ENCODE measurements at regions not wholly inside any gene's neighbourhood (a gene's known extent, or its start where the extent isn't known, plus 50 kb on each side); places are given as distances from the start of the nearest gene placed in this dataset.
"Not testable (repeated sequence)": the region's sequence is repeated elsewhere in the genome, so short reads cannot be mapped to it uniquely, and the experiment has no call there.

DNA sequence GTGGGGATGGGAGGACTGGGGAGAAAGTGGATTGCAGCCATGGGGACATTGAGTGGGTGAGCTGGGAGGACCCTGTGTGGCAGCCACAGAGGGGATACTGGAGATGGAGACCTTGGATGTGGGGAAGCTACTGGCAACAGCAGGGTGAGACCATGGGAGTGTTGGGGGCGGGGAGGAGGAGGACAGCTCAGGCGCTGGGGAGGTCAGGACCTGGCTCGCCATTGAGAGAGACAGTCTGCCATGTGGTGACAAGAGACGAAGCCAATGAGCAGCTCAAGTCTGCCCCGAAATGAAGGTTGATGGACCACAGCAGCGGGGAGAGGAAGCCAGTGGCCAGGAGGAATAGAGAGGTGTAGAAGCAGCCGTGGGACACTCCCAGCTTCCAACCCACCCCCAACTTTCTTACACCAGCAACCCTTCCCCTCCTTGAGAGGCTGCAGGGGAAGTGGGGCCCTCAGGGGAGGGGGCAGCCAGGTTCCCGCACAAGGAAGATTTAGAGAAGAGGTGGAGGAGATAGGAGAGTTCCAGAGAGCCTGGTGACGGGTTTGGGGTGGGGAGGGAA lies 118.1 kb downstream of the ASB7 start:
- DNase-seq (ENCODE audit: low read depth, low spot score) = no peak

DNA sequence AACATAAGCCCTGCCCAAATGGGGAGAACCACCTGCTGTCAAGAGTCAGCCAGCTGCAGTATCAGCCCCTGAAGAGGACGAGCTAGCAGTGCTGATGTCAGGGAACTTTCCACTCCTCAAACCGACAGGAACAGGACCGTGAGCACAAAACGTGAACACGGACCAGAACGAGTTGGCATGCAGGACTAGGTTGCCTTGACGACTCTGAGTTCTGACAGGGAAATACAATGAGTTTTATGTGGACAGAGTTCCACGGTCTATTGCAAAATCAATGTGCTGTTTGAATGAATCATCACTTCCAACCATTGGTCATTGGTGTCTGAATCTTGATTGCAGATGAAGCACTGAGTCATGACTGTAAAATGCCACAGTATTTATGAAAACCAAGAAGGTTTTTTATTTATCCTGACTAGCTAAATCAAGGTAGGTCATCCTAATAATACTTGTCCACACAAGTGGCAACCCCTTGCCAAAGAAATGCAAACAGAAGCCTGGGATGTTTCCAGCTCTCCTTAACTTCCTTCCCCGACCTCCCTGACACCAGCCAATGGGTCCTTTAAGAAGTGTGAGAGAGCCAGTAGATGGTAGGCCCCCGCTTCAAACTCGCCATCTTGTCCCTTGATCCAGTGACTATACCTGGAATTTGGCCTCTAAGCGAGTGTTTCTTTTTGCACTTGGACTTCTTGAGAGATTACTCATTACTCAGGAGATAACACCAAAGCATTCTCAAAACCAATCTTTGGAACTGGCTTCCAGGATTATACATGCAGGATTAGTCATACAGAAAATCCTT lies 119.6 kb downstream of the ASB7 start:
- DNase-seq (ENCODE audit: low read depth, low spot score) = peak; percentile 77

DNA sequence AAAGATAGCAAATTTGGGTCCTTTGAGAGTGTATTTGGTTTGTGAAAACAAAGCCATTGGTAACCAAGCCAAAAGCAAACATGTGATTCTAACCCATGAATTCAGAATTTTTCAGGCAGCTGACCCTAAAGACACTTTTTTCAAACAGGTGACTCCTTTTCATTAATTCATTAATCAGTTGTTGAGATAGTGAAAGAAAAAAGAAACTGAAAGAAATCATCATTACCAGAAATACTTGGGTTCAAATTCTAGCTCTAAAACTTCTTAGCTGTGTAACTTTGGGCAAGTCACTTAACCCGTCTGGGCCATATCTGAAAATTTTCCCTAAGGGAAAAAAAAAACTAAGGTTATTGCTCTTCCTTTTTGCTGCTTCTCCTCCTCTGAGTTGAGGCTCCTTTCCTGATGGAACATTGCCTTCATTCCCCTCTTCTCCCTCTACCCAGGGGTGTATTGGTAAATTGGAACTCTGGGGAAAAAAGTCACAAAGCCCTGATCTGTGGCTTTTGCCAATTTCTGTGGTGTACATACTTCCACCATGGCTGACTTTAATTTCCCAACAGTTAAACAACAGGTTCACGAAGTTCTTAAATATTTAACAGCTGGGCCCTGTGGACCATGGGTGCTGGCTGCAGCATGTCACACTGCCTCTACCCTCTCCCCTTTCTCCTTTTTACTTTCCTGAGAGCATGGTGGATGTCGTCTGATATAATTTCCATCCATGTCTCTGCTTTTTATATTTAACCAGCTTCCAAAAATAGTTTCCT lies 120.3 kb downstream of the ASB7 start:
- no peak for DNase-seq (ENCODE audit: low read depth, low spot score)

DNA sequence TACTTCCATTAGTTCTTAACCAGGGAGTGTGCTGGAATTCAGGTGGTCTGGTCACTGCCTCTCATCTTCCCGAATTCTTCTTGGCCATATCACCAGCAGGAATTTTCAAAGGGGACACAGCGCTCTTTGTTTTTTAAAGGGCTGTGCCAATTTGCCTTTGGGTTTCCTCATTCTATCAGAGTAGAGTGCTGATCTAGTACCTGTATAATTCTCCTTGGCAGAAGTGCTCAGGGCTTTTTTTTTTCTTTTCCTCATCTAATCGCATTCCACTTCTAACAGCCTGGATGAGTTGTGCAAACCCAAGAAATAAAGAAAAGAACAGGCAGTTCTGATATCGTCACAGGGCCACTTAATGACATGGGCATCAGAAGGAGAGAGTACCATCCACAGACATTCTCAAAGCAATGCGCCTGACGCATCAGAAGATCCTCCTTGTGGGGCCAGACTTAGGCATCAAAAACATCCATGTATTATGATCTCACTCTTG lies 121.0 kb downstream of the ASB7 start:
- no peak for DNase-seq (ENCODE audit: low read depth, low spot score)

DNA sequence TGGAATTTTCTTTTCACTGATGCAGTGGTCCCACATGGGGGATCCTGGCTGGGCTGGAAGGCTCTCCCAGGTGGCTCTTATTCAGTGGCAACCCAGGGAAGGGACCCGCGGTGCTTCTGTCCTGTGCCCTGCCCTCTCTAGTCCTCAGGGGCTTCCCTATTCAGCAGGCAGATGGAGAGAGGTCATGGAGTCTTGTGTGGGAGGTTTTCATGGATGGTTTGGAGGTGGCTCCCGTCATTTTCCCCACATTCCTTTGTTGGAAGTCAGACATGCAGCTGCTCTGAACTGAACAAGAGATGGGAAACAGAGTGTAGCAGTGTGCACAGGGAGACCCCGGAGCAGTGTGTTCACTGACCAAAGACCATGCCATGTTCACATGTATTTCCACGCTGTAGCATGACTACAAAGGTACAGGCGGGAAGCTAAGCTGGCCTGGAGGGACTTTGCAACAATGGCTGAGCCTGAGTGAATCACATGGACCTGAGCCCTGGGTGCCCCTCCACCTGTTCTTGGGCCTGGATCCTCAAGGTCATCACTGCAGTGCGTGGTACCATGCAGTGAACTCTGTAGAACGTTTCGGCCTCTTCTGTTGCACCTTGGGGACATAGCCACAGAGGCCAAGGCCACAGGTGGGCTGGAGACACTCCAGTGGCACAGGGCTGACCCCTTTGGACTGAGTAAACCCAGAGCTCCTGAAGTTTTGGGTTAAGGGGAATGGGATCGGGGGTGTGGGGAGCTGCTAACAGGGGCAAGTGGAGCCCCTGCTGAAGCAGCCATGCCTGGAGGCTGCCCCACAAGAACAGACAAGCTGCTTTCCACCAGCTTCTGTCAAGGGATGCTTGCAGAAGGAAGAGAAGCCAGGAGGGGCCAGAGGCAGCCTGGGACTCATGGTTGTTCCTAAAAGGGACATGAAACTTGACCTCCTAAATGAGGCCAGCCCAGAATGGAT lies 123.0 kb downstream of the ASB7 start:
- DNase-seq (ENCODE audit: low read depth, low spot score) = no peak

DNA sequence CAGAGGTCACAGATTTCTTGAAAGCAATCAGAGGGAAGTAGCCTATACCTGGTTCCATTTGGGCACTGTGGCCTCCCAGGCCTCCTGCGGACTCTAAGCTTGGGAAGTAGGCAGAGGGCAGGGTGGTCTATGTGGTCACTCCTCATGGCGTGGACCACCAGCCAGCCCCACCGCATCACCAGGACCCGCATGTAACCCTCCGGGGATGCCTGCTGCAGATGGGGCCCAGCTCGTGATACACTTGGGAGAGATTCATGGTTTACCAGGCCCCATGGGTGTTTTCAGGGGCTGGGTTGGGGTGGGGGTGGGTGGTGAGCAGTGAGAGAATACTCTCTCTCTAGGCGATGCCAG lies 123.7 kb downstream of the ASB7 start:
- no peak for DNase-seq (ENCODE audit: low read depth, low spot score)

DNA sequence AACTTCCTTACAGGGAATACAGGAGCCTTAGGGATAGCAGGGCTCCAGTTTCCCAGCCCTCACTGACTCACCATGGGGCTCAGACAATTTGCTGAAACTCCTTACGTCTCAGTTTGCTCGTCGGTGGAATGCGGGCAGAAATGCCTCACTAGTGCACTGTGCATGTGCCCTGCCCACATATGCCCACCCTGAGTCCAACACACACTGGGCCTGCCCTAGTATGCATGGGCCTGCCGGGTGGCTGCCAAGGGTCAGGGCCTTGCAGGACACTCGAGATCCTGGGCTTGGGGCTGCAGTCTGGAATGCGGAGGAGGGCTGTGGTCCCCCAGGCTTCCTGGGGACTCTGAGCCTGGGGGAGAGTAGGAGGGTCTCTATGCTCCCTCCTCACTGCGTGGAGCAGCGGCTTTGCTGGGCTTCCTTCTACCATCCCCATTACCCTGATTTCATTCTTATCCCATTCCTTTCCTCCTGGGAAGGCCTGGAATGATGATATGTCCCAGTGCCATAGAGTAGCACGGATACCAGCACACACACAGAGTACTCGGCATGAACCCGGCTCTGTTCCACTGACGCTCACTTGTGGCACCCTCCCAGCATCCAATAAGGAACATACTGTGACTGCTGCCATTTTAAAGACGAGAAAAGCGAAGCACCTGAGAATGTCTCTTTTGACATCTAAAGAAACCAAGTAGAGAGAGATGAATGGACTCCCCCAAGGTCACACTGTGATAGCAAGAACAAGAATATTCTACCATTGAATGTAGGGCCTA lies 124.2 kb downstream of the ASB7 start:
- DNase-seq (ENCODE audit: low read depth, low spot score) = no peak

DNA sequence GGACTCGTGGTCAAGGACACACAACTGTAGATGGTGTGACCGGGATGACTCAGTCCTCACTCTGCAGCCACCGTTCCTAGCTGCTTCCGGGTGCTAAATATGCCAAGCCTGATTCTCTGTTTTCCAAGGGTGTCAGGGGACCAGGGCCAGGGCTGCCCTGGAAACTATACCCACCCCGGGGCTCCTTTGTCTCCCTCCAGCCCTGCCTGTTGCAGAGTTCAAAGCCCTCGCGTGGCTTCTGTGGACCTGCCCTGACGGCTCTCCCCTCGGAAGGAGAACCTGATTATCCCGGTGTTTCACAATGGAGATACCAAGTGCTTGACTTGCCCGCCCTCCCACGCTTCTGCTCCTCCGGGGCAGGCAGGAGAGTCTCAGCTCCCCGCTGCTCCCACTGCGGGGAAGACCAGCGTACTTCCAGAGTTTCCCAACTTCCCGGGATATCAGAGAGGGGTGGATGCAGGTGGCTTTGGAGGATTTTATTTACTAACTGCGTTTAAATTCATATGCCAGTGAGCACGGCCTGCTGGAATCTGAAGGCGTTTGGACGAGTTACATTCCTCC lies 125.0 kb downstream of the ASB7 start:
- DNase-seq (ENCODE audit: low read depth, low spot score) = no peak

DNA sequence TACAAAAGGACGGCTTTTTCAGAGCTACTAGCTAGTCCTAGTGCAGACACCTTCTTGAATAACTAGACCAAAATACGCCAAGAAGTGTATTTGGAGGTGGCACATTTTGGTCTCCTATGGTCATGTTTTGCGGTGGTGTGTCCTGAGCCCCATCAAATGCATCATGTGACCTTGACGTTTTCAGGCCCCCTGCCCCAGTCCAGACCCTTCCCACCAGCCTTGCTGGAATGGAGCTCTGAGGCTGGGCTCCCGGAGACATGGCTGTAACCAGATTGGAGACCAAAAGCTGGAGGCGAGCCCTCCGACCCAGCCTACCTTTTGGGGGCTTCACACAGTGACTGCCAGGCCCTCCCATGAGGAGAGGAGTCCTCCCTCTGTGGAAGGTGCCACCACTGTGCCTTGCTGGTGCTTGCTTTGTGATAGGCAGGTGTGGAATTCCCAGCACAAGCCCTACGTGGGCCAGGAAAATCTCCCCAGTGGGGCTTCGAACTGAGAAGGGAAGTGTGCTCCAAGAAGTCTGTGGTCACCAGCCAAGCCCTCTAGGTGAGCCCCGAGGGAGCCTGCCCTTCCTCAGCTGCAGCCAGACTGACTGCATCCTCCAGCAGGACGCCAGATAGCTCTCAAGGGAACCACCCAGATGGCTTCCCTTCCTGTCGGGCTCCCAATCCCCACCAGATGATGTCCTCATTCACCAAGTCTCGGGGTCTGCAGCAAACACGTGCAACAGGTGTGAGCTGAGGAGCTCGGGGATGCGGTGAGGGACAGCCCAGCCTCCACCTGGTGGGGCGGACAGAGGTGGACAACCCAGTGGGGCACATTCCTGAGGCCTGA lies 126.2 kb downstream of the ASB7 start:
- DNase-seq (ENCODE audit: low read depth, low spot score) = no peak

DNA sequence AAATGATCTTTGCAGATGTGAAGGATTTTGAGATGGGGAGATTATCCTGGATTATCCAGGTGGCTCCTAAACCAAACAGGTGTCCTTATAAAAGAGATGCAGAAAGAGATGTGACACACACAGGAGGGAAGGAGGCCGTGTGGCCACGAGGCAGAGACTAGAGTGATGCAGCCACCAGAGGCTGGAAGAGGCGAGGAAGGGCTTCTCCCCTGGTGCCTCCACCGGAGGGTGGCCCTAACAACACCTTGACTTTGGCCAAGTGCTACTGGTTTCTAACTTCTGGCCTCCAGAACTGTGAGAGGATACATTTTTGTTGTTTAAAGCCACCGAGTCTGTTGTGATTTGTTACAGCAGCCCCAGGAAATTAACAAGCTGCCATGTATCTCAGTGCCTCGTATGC lies 127.1 kb downstream of the ASB7 start:
- DNase-seq (ENCODE audit: low read depth, low spot score) = no peak

DNA sequence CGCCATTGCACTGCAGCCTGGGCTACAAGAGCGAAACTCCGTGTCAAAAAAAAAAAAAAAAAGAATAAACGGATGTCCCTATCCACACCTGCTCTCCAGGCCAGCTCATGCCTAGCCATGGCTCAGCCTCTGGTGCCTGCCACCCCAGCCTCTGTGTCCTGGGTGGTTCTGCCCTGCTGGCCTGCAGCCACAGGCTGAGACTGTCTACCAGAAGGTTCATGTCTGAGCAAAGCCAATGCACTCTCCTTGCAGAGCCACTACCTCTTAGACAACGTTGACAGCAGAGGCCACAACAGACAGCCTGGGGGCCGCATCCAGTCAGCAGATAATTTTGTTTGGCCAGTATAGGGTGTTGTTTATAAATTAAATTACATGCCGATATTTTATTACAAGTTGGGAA lies 127.7 kb downstream of the ASB7 start:
- no peak for DNase-seq (ENCODE audit: low read depth, low spot score)

DNA sequence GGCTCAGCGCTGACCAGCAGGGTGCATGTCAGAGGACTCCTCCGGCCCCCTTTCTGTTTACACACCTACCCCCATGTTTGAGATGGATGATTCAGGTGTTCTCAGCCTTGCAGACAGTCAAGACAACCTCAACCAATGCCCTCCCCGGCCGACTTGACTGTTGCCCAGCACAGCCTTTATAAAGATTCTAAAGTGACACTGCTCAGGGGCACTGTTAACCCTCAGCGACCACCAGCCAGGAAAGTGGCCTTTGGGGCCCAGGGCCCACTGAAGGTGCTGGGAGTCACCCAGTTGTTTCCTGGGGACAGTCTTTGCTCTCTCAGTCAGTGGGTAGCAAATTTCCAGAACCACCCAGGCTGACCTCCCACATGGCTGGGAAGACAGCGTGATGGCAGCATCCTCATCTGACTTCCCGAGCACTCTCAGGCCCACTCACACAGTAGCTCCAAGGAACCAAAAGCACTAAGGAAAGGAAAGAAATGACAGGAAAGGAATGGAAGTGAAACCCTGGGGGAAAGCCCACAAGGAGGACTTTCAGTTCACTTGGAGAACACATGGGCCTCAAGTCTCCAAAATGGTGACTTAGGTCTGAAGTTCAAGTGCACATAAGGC lies 128.4 kb downstream of the ASB7 start:
- no peak for DNase-seq (ENCODE audit: low read depth, low spot score)

DNA sequence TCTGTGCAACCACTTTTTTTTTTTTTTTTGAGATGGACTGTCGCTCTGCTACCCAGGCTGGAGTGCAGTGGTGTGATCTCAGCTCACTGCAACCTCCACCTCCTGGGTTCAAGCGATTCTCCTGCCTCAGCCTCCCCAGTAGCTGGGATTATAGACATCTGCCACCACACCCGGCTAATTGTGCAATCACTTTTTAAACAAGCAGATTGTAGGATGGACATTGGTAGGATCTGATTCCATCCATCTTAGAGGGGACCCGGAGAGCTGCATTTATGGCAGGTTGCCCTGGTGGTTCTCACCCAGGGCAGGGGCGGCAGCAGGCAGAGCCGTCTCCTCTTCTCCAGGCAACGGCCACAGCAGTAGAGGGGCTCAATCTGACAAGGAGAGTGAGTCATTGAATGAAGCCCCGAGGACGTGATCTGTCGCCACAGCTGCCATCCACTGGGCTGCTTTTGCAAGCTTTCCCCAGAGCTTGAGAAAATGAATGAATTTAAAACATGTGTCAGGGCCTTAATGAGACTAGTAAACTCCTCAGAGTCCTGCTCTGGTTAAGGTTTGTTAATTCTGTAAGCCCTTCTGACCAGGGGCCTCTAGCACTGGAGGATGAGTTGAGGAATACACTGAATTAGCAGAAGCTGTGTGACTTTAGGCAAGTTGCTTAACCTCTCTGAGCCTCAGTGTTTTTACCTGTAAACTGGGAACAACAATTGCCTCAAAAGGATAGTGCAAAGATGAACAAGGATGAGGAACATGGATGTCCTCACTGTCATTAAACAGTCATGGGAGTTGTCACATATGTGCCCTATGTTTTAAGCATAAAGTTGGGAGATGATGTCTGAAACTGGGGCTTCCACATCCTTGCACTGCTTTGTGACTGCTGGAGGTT lies 129.1 kb downstream of the ASB7 start:
- no peak for DNase-seq (ENCODE audit: low read depth, low spot score)

DNA sequence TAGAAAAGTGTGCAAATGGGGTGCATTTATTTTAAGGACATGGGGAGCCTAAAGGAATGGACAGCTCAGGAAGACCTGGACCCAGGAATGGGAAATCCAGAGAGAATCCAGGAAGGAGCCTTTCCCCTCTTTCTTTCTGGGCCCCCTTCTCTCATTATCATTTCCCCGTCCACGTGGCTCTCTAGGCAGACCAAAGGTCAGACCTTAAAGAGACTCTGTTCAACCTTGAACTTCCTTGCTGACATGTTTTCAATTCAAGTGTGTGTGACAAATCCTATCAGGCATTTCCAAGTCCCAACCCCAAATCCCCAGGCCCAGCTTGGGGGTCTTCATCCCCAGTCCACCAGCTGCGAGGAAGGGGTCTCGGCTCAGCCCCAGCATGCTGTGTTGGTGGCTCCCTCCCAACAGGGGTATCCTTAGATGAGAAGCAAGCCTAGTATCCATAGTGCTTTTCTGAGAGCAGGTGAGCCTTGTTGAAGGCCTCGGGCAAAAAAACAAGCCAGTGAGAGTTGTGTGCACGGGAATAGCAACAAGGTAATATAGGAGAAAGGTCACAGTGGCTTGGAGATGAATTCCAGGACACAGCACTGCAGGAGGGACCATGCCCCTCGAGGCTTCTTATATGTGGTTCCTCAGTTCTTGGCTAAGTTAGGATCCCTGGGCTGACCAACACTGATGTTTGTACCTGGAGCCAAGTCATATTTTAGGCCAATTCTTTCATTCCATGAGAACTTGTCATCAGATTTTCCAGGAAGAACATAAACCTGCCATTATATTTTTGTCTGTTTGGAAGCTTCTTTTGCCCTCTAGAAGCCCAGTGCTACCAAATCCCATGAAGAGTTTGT lies 130.0 kb downstream of the ASB7 start:
- no peak for DNase-seq (ENCODE audit: low read depth, low spot score)

DNA sequence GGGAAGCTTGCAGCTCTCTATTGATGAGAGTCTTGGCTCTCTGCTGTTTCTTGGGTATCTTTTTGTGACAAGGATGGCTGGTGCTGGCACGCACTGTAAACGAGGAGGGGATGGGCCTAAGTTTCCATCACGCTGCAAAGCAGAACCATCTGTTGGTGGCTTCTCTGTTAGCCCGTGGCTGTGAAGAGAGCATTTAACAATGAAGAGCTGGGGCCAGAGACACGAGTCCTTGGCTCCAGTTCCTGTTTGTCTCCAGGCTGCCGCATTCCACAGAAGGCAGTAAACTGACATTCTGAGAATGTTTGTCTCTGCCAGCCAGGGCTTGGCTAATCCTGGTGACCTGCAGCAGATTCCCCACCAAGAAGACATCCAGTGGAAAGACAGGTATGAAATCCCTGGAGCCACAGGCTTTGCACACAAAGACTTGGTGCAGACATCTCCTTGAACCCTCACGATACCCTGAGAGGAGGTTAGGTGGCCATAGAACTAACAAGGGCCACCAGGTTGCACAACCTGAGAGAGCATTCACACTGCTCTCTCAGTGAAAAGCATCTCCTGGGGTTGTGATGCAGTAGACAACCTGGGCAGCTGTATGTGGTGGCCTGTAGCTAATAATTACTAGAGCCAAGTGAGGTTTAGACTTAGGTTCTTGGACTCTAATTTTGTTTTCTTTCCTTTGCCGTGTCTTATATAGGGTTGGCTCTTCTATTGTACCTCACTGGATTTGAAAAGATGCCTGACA lies 130.9 kb downstream of the ASB7 start:
- no peak for DNase-seq (ENCODE audit: low read depth, low spot score)

DNA sequence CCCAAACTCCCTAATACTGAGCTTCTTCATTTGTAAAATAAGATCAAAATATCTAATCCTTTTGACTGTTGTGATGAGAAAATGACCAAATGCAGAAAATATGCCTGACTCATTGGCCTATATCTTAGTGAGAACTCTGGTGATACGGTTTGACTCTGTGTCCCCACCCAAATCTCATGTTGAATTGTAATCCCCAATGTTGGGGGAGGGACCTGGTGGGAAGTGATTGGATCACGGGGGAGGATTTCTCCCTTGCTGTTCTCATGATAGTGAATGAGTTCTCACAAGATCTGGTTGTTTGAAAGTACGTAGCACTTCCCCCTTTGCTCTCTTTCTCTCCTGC lies 131.4 kb downstream of the ASB7 start:
- not testable (repeated sequence) for DNase-seq (ENCODE audit: low read depth, low spot score)

DNA sequence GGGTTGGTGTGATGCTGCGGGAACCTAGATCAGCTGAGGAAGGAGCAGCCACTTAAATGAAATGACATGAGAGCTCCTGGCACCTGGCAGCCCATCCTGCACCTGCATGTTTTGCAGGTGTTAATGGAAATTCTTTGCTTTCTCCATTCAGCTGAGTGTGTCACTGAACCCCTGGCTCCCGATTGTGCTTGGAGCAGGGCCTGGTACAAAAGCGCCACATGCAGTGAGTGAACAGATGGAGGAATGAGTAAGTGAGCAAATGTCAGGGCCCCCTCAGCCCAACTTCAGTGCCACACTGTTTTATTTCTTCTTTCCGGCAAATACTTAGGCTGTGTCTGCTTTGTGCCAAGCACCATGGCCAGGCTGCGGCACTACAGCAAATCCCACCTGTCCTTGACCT lies 132.2 kb downstream of the ASB7 start:
- no peak for DNase-seq (ENCODE audit: low read depth, low spot score)

Data from brain pericyte (primary cell).